NOMO-1 treated with dmso at 0.1 percent for 144 hours (cell line): ENCODE measurements at regions not wholly inside any gene's neighbourhood (a gene's known extent, or its start where the extent isn't known, plus 50 kb on each side); places are given as distances from the start of the nearest gene placed in this dataset.
A peak's percentile ranks its signal among the peaks of the same experiment; 100 is the strongest.
"Not testable (repeated sequence)": the region's sequence is repeated elsewhere in the genome, so short reads cannot be mapped to it uniquely, and the experiment has no call there.

ENCODE experiments used
- DNase-seq: peaks from one replicate; lab custom pipeline; 2025; ENCODE audit not compliant: unreplicated experiment; lab: John Stamatoyannopoulos, UW

GRCh38 chr15:38726187-38726586, 161.6 kb upstream of the RASGRP1 start:
- no peak for DNase-seq

- DNase-seq = no peak
These were observed 168.7 kb upstream of the RASGRP1 start for GRCh38 chr15:38733331-38733730.

- DNase-seq = no peak
These were observed 175.6 kb upstream of the RASGRP1 start for GRCh38 chr15:38740206-38740605.

- peak; percentile 5 for DNase-seq
These were observed 178.5 kb upstream of the RASGRP1 start for GRCh38 chr15:38743147-38743546.

- no peak for DNase-seq
These were observed 180.5 kb upstream of the RASGRP1 start for GRCh38 chr15:38745126-38745525.

GRCh38 chr15:38745626-38746025, 181.0 kb upstream of the RASGRP1 start:
- no peak for DNase-seq

- no peak for DNase-seq
These were observed 181.6 kb upstream of the RASGRP1 start for GRCh38 chr15:38746211-38746610.

GRCh38 chr15:38748710-38749109, 184.1 kb upstream of the RASGRP1 start:
- DNase-seq = no peak

GRCh38 chr15:38750786-38751185, 186.2 kb upstream of the RASGRP1 start:
- no peak for DNase-seq

- peak; percentile 1 for DNase-seq
These were observed 191.1 kb upstream of the RASGRP1 start for GRCh38 chr15:38755718-38756117.

GRCh38 chr15:38756441-38756840, 191.8 kb upstream of the RASGRP1 start:
- DNase-seq = no peak

- DNase-seq = no peak
These were observed 193.4 kb upstream of the RASGRP1 start for GRCh38 chr15:38758043-38758442.

- no peak for DNase-seq
These were observed 197.1 kb upstream of the RASGRP1 start for GRCh38 chr15:38761681-38762080.

- DNase-seq = no peak
These were observed 204.4 kb upstream of the RASGRP1 start for GRCh38 chr15:38768970-38769369.

- no peak for DNase-seq
These were observed 204.9 kb upstream of the RASGRP1 start for GRCh38 chr15:38769492-38769891.

GRCh38 chr15:38774076-38774475, 209.5 kb upstream of the RASGRP1 start:
- not testable (repeated sequence) for DNase-seq

GRCh38 chr15:38781196-38781595, 216.6 kb upstream of the RASGRP1 start:
- DNase-seq = no peak

GRCh38 chr15:38782156-38782555, 217.5 kb upstream of the RASGRP1 start:
- no peak for DNase-seq

- DNase-seq = no peak
These were observed 224.3 kb upstream of the RASGRP1 start for GRCh38 chr15:38788918-38789317.

- DNase-seq = no peak
These were observed 225.0 kb upstream of the RASGRP1 start for GRCh38 chr15:38789566-38789965.

GRCh38 chr15:38793206-38793810, 228.7 kb upstream of the RASGRP1 start:
- DNase-seq = no peak

- DNase-seq = no peak
These were observed 231.0 kb upstream of the RASGRP1 start for GRCh38 chr15:38795471-38796245.

GRCh38 chr15:38796589-38796988, 232.0 kb upstream of the RASGRP1 start:
- DNase-seq = no peak
